Mucosa of descending colon (tissue), 3 donors: ENCODE measurements at regions not wholly inside any gene's neighbourhood (a gene's known extent, or its start where the extent isn't known, plus 50 kb on each side); places are given as distances from the start of the nearest gene placed in this dataset.

Source experiments
- ATAC-seq: fragments of 200-7000 bp; cut with Tn5 transposase; one replicate; pipeline ENCODE4 v1.9.1; 2020; ENCODE audit warnings: mild to moderate bottlenecking, moderate library complexity
- DNase-seq, 3 donors: peaks; one replicate each; pipeline ENCODE4 v3.0.0-alpha.2; 2020
- H3K36me3 ChIP-seq: fragments of 200-600 bp; one replicate; pipeline ENCODE4 v1.8.0; 2021; ENCODE audit warnings: low read depth, mild to moderate bottlenecking
- H3K4me1 ChIP-seq: fragments of 200-600 bp; one replicate; pipeline ENCODE4 v1.8.0; 2021; ENCODE audit warnings: low read depth, mild to moderate bottlenecking
- H3K4me3 ChIP-seq: fragments of 200-600 bp; one replicate; pipeline ENCODE4 v1.8.0; 2021; ENCODE audit warnings: mild to moderate bottlenecking
- H3K9me3 ChIP-seq: fragments of 200-600 bp; one replicate; pipeline ENCODE4 v1.8.0; 2021; ENCODE audit warnings: mild to moderate bottlenecking
- CTCF ChIP-seq: fragments of 200-600 bp; IDR thresholded peaks from one replicate; pipeline ENCODE4 v1.8.0; 2022; ENCODE audit warnings: antibody characterized with exemption, mild to moderate bottlenecking
- intact Hi-C, 2 donors: fragments of 100-400 bp; cut with DNase I in 1 of 2; cut with micrococcal nuclease in 1 of 2; formaldehyde crosslinking; loops; one replicate each; pipeline versions ENCODE4 v1.11.0 to v1.11.1; 2022; cut with DNase I, micrococcal nuclease
- donor health status: DM: no; HTN: no; CAD: no; lungs with moderate emphysema.
- donor health status: DM: no; HTN: no; CAD: no.
- donor health status: DM: no; HTN: yes; CAD: no.

- no peaks in the 10 kb centered on the region for H3K9me3 ChIP-seq
- H3K4me1 ChIP-seq = no peaks in the 10 kb centered on the region
- H3K36me3 ChIP-seq = no peaks in the 10 kb centered on the region
- no peak for TF ChIP-seq CTCF
- DNase-seq (peak in 1 of 3 donors; percentile 37), ATAC-seq (no peak)
- no peak overlapping the region for H3K4me3 ChIP-seq
- intact Hi-C loops = no loop called here
These were observed 108.4 kb downstream of the SINHCAF start for GRCh38 chr12:31217356-31218130.

- TF ChIP-seq CTCF = no peak
- no peaks in the 10 kb centered on the region for H3K9me3 ChIP-seq
- DNase-seq = peak in 1 of 3 donors; percentile 26
- H3K4me3 ChIP-seq = no peak overlapping the region
- no peaks in the 10 kb centered on the region for H3K36me3 ChIP-seq
- no peaks in the 10 kb centered on the region for H3K4me1 ChIP-seq
- no peak for ATAC-seq
- intact Hi-C loops = no loop called here
These were observed 107.5 kb downstream of the SINHCAF start for GRCh38 chr12:31218203-31219025.

- intact Hi-C loops = no loop called here
- Histone ChIP-seq H3K4me1 (no peaks in the 10 kb centered on the region), H3K36me3 (no peaks in the 10 kb centered on the region), H3K9me3 (no peaks in the 10 kb centered on the region), H3K4me3 (no peak overlapping the region)
- TF ChIP-seq CTCF = no peak
- no peak for ATAC-seq
- DNase-seq = peak in 1 of 3 donors; percentile 34
These were observed 106.4 kb downstream of the SINHCAF start for GRCh38 chr12:31219521-31219920.

- intact Hi-C loops = no loop called here
- Histone ChIP-seq H3K36me3 (no peaks in the 10 kb centered on the region), H3K9me3 (no peaks in the 10 kb centered on the region), H3K4me1 (no peaks in the 10 kb centered on the region), H3K4me3 (no peak overlapping the region)
- no peak for TF ChIP-seq CTCF
- DNase-seq (no peak), ATAC-seq (no peak)
These were observed 105.9 kb downstream of the SINHCAF start for GRCh38 chr12:31220061-31220460.

- DNase-seq (peak in 2 of 3 donors; percentile 24 to 50), ATAC-seq (peak; percentile 64)
- intact Hi-C loops = no loop called here
- Histone ChIP-seq H3K4me1 (no peaks in the 10 kb centered on the region), H3K9me3 (no peaks in the 10 kb centered on the region), H3K4me3 (no peak overlapping the region), H3K36me3 (no peaks in the 10 kb centered on the region)
- TF ChIP-seq CTCF = no peak
These were observed 105.1 kb downstream of the SINHCAF start for GRCh38 chr12:31220633-31221550.
